GM12891 (cell line): ENCODE measurements at regions not wholly inside any gene's neighbourhood (a gene's known extent, or its start where the extent isn't known, plus 50 kb on each side); places are given as distances from the start of the nearest gene placed in this dataset.

Experiments
- POLR2A ChIP-seq: IDR thresholded peaks from 2 replicates; pipeline ENCODE4 v1.6.1; 2011; ENCODE audit warnings: low read depth, low read length, control low read depth
- POLR2AphosphoS5 ChIP-seq: IDR thresholded peaks from 2 replicates; pipeline ENCODE4 v1.6.1; 2011; ENCODE audit warnings: low read depth, low read length, control low read depth
- SPI1 ChIP-seq: IDR thresholded peaks from 2 replicates; pipeline ENCODE4 v1.6.1; 2011; ENCODE audit warnings: low read depth, low read length, control low read depth
- TAF1 ChIP-seq: IDR thresholded peaks from 2 replicates; pipeline ENCODE4 v1.6.1; 2011; ENCODE audit warnings: low read depth, low read length, control low read depth

DNA sequence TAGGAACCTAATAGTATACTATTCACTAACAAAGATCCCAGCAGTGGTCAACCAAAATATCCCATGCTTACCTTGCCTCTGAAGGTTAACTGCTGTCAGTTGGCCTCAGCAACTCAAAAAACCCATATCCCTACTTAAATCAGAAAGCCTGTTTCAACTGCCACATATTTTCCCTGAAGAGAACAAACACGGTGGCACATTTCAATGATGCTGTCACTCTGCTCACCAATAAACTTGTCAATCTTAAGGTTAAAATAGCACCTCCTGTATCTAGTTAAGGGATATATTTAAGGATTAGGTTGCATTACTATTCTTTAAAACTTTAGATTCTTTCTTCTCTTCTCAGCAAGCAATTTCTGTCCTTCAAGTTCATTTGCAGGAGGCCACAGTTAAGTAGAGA, 986.9 kb downstream of the CDH18 start:
- TF ChIP-seq POLR2AphosphoS5 = no peak
- no peak for TF ChIP-seq POLR2A
- TF ChIP-seq TAF1 = no peak
- no peak for TF ChIP-seq SPI1
